ENCODE measurements at regions not wholly inside any gene's neighbourhood (a gene's known extent, or its start where the extent isn't known, plus 50 kb on each side); places are given as distances from the start of the nearest gene placed in this dataset.

GRCh38 chr15:98344591-98344990 lies 303.7 kb upstream of the IGF1R start:
- Histone ChIP-seq H2AFZ (ENCODE audit: low read depth, low read length) (no peak overlapping the region), H3K27ac (ENCODE audit: extremely low read depth, low read depth, low read length) (no peak overlapping the region), H4K20me1 (replicated peaks; ENCODE audit: control insufficient read depth, insufficient read depth, low read length) (no peaks in the 10 kb centered on the region), H3K9ac (ENCODE audit: insufficient read depth in 1 of 2, low read depth in 2 of 2, low read length in 2 of 2) (no peak overlapping the region), H3K27me3 (ENCODE audit: control insufficient read depth in 2 of 2, insufficient read depth in 2 of 2, low read length in 2 of 2) (no peaks in the 10 kb centered on the region; a peak in 1 of 5 replicates), H3K79me2 (ENCODE audit: control insufficient read depth, insufficient read depth, low read length) (no peaks in the 10 kb centered on the region), H3K36me3 (ENCODE audit: control insufficient read depth, insufficient read depth, low read length) (no peaks in the 10 kb centered on the region), H3K4me1 (replicated peaks in 1 of 2; ENCODE audit: control insufficient read depth in 2 of 2, insufficient read depth in 2 of 2, low read length in 2 of 2) (no peaks in the 10 kb centered on the region), H3K4me2 (ENCODE audit: insufficient read depth, low read length) (no peak overlapping the region), H3K4me3 (no peak overlapping the region), H3K9me3 (replicated peaks; ENCODE audit: control insufficient read depth, insufficient read depth, low read depth, low read length) (no peaks in the 10 kb centered on the region), H3K9me1 (ENCODE audit: control insufficient read depth, insufficient read depth, low read length) (no peaks in the 10 kb centered on the region)
- BruUV-seq (replicated peaks) = no TSS peak
- ATAC-seq (no peak), DNase-seq (ENCODE audit: extremely low read depth in 1 of 4, low spot score in 3 of 4) (no peak), FAIRE-seq (no peak)
- CTCF ChIA-PET (ENCODE audit: low intra/inter-chr PET ratio) = no interaction called here
- WGBS (ENCODE audit: insufficient coverage, low coverage, missing lambda C conversion rate) = 0% methylated on average over 2 of the region's 2 CpGs
- intact Hi-C loops (cut with micrococcal nuclease) (no loop called here), in situ Hi-C loops (cut with MboI) (no loop called here)
- POLR2A ChIA-PET = no interaction called here
- TF ChIP-seq MTF1 (CRISPR knock-in tag; IDR thresholded peaks at IDR 0.05; ENCODE audit: borderline replicate concordance) = no peak
- no peak for TF ChIP-seq ZZZ3 (IDR thresholded peaks at IDR 0.05)
- TF ChIP-seq ZNF121 (CRISPR knock-in tag; conservative IDR thresholded peaks at IDR 0.05) = no peak
- no peak for TF ChIP-seq TEAD1 (CRISPR knock-in tag; IDR thresholded peaks at IDR 0.05)
- no peak for TF ChIP-seq ZNF318 (IDR thresholded peaks at IDR 0.05; ENCODE audit: borderline replicate concordance in 1 of 2, low read depth in 1 of 2)
- no peak for TF ChIP-seq ZNF444 (CRISPR knock-in tag; IDR thresholded peaks at IDR 0.05)
- no peak for TF ChIP-seq HEY1 (CRISPR knock-in tag; IDR thresholded peaks at IDR 0.05; ENCODE audit: borderline replicate concordance)
- no peak for TF ChIP-seq EGR1 (conservative IDR thresholded peaks at IDR 0.05)
- no peak for TF ChIP-seq BCLAF1 (IDR thresholded peaks at IDR 0.05; ENCODE audit: borderline replicate concordance in 1 of 2, control insufficient read depth in 1 of 2, low read depth in 2 of 2, low read length in 1 of 2)
- TF ChIP-seq ZNF146 (CRISPR knock-in tag; IDR thresholded peaks at IDR 0.05; ENCODE audit: unreplicated experiment) = no peak
